Esophagus (tissue), 2 donors: ENCODE measurements at regions not wholly inside any gene's neighbourhood (a gene's known extent, or its start where the extent isn't known, plus 50 kb on each side); places are given as distances from the start of the nearest gene placed in this dataset.

ENCODE experiments used
- H3K27ac ChIP-seq, 2 donors: one replicate each; pipeline ENCODE4 v1.5.1; 2013; ENCODE audit warnings: low read depth in 2 of 2, mild to moderate bottlenecking in 2 of 2, inconsistent platforms in 1 of 2, low read length in 1 of 2, moderate library complexity in 1 of 2
- H3K27me3 ChIP-seq, 2 donors: one replicate each; pipeline ENCODE4 v1.6.1; 2013; ENCODE audit warnings: low read length in 2 of 2, control low read depth in 1 of 2, mild to moderate bottlenecking in 1 of 2; ENCODE audit not compliant: insufficient read depth in 2 of 2, control insufficient read depth in 1 of 2
- H3K36me3 ChIP-seq, 2 donors: one replicate each; pipeline ENCODE4 v1.6.1; 2013; ENCODE audit warnings: low read length in 1 of 2; ENCODE audit not compliant: control insufficient read depth in 2 of 2, insufficient read depth in 2 of 2
- H3K4me1 ChIP-seq, 2 donors: one replicate each; pipeline ENCODE4 v1.6.1; 2013; ENCODE audit warnings: low read length in 1 of 2; ENCODE audit not compliant: control insufficient read depth in 2 of 2, insufficient read depth in 2 of 2
- H3K4me3 ChIP-seq, 2 donors: one replicate each; pipeline ENCODE4 v1.5.1; 2013; ENCODE audit warnings: low read length in 2 of 2, mild to moderate bottlenecking in 2 of 2, low read depth in 1 of 2, moderate library complexity in 1 of 2
- H3K9me3 ChIP-seq, 2 donors: one replicate each; pipeline ENCODE4 v1.6.1; 2013; ENCODE audit warnings: mild to moderate bottlenecking in 2 of 2, low read depth in 1 of 2, low read length in 1 of 2, moderate library complexity in 1 of 2; ENCODE audit not compliant: control insufficient read depth in 2 of 2, insufficient read depth in 1 of 2
- whole genome bisulfite sequencing, 2 donors: extraction: QIAGEN DNeasy Blood & Tissue Kit; methylation state at CpG; one replicate each; pipeline ENCODE4 v1.1.7; 2013; 5-methylcytosine and 5-hydroxymethylcytosine counted together
- donor health status: healthy with polysubstance abuse.
- donor health status: Bipolar disorder and iron deficiency.

- WGBS, 2 donors = 50 to 53% methylated on average over 5 of the region's 5 CpGs
These were observed 191.2 kb downstream of the ACTL7B start for GRCh38 chr9:108664309-108665255.

DNA sequence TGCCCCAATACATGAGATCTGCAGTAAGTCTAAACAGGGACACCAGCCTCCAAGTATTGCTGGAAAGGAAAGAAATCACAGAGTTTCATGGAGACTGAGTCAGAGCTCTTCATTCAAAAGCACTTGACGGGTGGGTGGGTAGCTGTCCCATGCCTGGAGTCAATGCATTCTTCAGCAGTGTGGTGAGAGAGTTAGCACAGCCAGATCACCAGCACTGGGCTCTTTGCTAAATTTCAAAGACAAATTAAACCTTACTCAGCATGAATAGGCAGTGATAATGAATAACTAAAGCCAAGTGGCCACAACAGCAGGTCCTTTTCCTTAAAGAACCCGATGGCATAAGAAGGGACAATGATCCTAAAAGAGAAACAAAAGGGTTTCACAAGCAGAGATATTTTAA lies 192.4 kb downstream of the ACTL7B start:
- Histone ChIP-seq H3K4me1 (peaks cover 0 to 2% of the 10 kb centered on the region in 2 donors), H3K27me3 (no peaks in the 10 kb centered on the region), H3K27ac (no peak overlapping the region), H3K36me3 (no peaks in the 10 kb centered on the region), H3K9me3 (peaks cover 6 to 11% of the 10 kb centered on the region in 2 donors), H3K4me3 (no peak overlapping the region)
- WGBS, 2 donors = 76% methylated on average over 2 of the region's 2 CpGs

More at GRCh38 chr9:108664309-108665255, 191.2 kb downstream of the ACTL7B start:
- H3K27ac ChIP-seq = peak overlapping the region in 1 of 2 donors; percentile 52
- peaks cover 3 to 8% of the 10 kb centered on the region in 2 donors for H3K9me3 ChIP-seq
- H3K36me3 ChIP-seq = no peaks in the 10 kb centered on the region
- H3K4me3 ChIP-seq = no peak overlapping the region
- no peaks in the 10 kb centered on the region for H3K27me3 ChIP-seq
- peaks cover 2 to 3% of the 10 kb centered on the region in 2 donors for H3K4me1 ChIP-seq

- WGBS, 2 donors = 85 to 89% methylated on average over 4 of the region's 4 CpGs
- Histone ChIP-seq H3K27me3 (no peaks in the 10 kb centered on the region), H3K4me1 (peaks cover 0 to 2% of the 10 kb centered on the region in 2 donors), H3K27ac (no peak overlapping the region), H3K9me3 (peaks cover 6 to 11% of the 10 kb centered on the region in 2 donors), H3K4me3 (no peak overlapping the region), H3K36me3 (no peaks in the 10 kb centered on the region)
These were observed 192.8 kb downstream of the ACTL7B start for GRCh38 chr9:108662956-108663355.

GRCh38 chr9:108662091-108662875 lies 193.5 kb downstream of the ACTL7B start:
- WGBS, 2 donors = 70 to 72% methylated on average over 6 of the region's 6 CpGs
- peaks cover 6 to 11% of the 10 kb centered on the region in 2 donors for H3K9me3 ChIP-seq
- H3K4me1 ChIP-seq = peaks cover 0 to 2% of the 10 kb centered on the region in 2 donors
- no peak overlapping the region for H3K4me3 ChIP-seq
- H3K27ac ChIP-seq = no peak overlapping the region
- no peaks in the 10 kb centered on the region for H3K27me3 ChIP-seq
- H3K36me3 ChIP-seq = no peaks in the 10 kb centered on the region

GRCh38 chr9:108656566-108656965 lies 199.2 kb downstream of the ACTL7B start:
- Histone ChIP-seq H3K9me3 (peaks cover 6 to 11% of the 10 kb centered on the region in 2 donors), H3K4me1 (no peaks in the 10 kb centered on the region), H3K4me3 (no peak overlapping the region), H3K27ac (no peak overlapping the region), H3K36me3 (no peaks in the 10 kb centered on the region), H3K27me3 (no peaks in the 10 kb centered on the region)
- 62 to 66% methylated on average over 5 of the region's 5 CpGs for WGBS, 2 donors

GRCh38 chr9:108655818-108656217 lies 200.0 kb downstream of the ACTL7B start:
- H3K9me3 ChIP-seq = peaks cover 6 to 9% of the 10 kb centered on the region in 2 donors
- no peaks in the 10 kb centered on the region for H3K27me3 ChIP-seq
- no peaks in the 10 kb centered on the region for H3K36me3 ChIP-seq
- 81 to 85% methylated on average over 7 of the region's 7 CpGs for WGBS, 2 donors
- H3K27ac ChIP-seq = no peak overlapping the region
- no peaks in the 10 kb centered on the region for H3K4me1 ChIP-seq
- H3K4me3 ChIP-seq = no peak overlapping the region

GRCh38 chr9:108654566-108654965 lies 201.2 kb downstream of the ACTL7B start:
- H3K36me3 ChIP-seq = no peaks in the 10 kb centered on the region
- H3K27me3 ChIP-seq = no peaks in the 10 kb centered on the region
- peaks cover 3% of the 10 kb centered on the region in 2 donors for H3K9me3 ChIP-seq
- no peak overlapping the region for H3K4me3 ChIP-seq
- no peak overlapping the region for H3K27ac ChIP-seq
- H3K4me1 ChIP-seq = no peaks in the 10 kb centered on the region
- WGBS, 2 donors = 77 to 79% methylated on average over 2 of the region's 2 CpGs

DNA sequence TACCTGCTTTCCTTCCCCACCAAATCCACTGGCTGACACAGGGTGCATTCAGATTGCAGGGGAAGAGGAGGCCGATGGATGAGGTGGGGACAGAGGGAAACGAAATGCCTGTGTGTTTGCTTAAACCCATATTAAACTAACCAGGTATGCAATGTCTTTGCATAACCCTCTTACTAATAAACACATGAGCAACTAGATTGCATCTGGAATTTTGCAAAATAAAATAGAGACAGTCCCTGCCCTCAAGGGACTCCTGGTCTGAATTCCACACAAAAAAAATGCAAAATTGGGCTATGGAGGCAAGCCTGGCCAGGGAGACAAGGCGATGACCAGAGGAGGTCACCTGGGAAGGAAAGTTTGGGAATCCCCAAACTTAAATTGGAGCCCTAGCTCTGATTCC lies 202.9 kb downstream of the ACTL7B start:
- Histone ChIP-seq H3K4me3 (no peak overlapping the region), H3K4me1 (no peaks in the 10 kb centered on the region), H3K27me3 (no peaks in the 10 kb centered on the region), H3K9me3 (no peaks in the 10 kb centered on the region), H3K27ac (no peak overlapping the region), H3K36me3 (no peaks in the 10 kb centered on the region)
- WGBS, 2 donors = 86 to 89% methylated on average over 3 of the region's 3 CpGs

DNA sequence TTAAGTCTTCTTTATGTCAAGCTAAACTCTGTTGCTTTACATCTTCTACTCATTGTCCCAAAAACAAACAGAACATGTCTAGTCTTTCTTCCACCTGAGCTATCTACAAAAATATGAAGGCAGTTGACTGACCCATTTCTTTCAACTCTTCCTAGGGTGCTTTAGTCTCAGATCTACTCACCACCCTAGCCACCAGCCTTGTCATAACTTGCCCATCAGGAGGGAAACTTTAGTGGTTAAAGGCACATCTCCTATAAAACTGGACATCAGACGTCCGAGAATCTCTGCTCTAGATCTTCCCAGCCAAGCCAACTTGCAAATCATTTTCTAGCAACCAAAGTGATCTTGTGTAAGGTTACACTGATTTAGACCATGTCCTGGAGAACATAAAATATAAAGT lies 205.0 kb downstream of the ACTL7B start:
- Histone ChIP-seq H3K4me1 (no peaks in the 10 kb centered on the region), H3K27me3 (no peaks in the 10 kb centered on the region)
- WGBS, 2 donors = 35 to 50% methylated on average over 2 of the region's 2 CpGs

More for the DNA sequence above, 205.0 kb downstream of the ACTL7B start:
- H3K4me3 ChIP-seq = no peak overlapping the region
- H3K27ac ChIP-seq = no peak overlapping the region
- no peaks in the 10 kb centered on the region for H3K9me3 ChIP-seq
- H3K36me3 ChIP-seq = no peaks in the 10 kb centered on the region
